Stimulated activated CD4-positive, alpha-beta T cell treated with anti-CD3 and anti-CD28 coated beads, Interleukin-4, amount 100 ng/mL, for 48 hours (primary cell): ENCODE measurements at regions not wholly inside any gene's neighbourhood (a gene's known extent, or its start where the extent isn't known, plus 50 kb on each side); places are given as distances from the start of the nearest gene placed in this dataset.
"Not testable (repeated sequence)": the region's sequence is repeated elsewhere in the genome, so short reads cannot be mapped to it uniquely, and the experiment has no call there.

ENCODE experiments used
- DNase-seq, 2 donors: peaks; one replicate each; pipeline ENCODE4 v3.0.0-alpha.2; 2020; ENCODE audit warnings: low read depth in 2 of 2

GRCh38 chr7:94311515-94311914 lies 83.2 kb upstream of the COL1A2 start:
- DNase-seq, result no peak

- no peak for DNase-seq
These were observed 80.8 kb upstream of the COL1A2 start for GRCh38 chr7:94313926-94314325.

DNA sequence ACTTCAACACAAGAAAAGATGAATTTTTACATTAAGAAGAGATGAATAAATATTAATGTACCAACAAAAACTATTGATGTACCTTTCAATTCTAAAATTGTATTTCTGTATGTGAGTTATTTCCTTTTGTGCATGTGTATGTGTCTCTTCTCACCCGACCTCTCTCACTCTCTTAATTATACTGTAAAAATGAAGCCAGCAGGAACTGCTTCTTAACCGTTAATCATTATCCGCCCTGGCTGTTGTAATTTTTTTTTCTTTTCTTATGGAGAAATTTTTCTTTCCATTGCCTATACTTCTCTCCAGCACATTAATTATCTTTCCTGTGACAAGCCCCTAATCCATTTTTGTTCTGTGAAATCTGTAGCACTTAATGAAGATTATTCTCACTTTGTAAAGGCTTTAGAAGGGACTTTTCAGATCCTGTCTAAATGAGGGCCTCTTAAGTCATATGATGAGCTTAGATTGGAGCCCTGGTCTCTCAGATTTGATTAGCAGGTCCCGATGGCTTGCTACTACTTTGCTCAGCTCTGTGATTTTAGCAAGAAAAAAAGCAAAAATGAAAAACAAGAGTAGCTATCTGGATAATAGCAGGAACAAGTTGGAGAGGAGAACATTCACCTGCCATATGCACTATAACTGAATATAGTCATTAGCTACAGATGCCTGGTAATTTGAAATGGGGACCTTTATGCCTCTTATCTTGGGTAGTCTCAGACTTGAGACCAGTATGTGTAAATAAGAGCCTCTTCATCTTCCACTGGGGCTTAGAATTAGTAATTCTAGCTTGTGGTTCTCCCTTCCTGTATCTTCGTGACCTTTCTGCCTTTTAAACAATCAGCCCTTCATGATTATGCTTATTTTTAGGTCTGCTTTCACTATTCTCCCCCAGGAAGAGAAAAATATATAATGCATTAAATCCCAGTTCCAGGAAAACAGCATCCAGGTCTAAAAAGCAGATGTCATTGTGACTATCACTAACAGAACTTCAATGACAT lies 80.0 kb upstream of the COL1A2 start:
- no peak for DNase-seq

DNA sequence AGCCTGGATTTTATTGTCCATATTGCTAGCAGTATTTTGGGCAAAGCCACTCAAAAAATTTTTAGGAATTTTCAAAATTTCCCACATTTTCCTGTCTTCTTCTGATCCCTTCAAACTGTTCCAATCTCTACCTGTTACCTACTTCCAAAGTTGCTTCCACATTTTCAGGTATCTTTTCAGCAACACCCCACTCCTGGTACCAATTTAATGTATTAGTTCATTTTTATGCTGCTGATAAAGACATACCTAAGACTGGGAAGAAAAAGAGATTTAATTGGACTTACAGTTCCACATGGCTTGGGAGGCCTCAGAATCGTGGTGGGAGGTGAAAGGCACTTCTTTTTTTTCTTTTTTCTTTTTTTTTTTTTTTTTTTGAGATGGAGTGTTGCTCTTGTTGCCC lies 73.6 kb upstream of the COL1A2 start:
- not testable (repeated sequence) for DNase-seq

- no peak for DNase-seq
These were observed 70.9 kb upstream of the COL1A2 start for GRCh38 chr7:94323844-94324243.

DNA sequence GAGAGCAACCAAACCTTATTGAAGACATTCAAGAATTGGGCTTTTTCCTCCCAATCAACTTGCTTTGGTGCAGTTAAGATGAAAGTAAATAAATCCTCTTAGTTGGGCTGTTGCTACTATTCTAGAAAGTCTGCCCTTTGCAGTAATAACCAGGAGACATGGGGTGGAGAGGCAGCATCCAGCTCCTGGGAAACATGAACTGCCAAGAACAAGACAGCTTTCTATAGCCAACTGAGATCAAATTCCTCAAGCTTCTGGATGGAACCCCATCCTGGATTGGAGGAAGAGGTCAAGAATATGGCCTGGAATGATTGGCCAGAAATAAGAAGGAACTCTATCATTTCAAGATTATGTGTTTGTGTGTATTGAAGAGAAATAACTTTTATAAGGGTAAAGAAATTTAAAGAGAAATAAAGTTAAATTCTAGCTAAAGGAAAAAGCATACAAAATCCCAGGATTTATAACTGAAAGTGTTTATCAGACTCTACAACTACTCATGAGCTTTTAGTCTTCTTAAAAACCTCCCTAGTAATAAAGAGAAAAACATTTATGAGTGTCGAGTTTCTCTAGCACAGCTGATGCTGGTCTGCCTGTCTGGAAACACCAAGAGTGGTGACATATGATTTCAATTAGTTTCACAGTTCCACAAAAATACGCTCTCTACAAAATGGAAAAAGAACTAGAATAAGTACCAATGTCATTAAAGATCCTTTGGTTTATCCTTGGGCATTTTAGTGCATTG lies 70.1 kb upstream of the COL1A2 start:
- no peak for DNase-seq

GRCh38 chr7:94325122-94325475 lies 69.6 kb upstream of the COL1A2 start:
- DNase-seq, result no peak

DNA sequence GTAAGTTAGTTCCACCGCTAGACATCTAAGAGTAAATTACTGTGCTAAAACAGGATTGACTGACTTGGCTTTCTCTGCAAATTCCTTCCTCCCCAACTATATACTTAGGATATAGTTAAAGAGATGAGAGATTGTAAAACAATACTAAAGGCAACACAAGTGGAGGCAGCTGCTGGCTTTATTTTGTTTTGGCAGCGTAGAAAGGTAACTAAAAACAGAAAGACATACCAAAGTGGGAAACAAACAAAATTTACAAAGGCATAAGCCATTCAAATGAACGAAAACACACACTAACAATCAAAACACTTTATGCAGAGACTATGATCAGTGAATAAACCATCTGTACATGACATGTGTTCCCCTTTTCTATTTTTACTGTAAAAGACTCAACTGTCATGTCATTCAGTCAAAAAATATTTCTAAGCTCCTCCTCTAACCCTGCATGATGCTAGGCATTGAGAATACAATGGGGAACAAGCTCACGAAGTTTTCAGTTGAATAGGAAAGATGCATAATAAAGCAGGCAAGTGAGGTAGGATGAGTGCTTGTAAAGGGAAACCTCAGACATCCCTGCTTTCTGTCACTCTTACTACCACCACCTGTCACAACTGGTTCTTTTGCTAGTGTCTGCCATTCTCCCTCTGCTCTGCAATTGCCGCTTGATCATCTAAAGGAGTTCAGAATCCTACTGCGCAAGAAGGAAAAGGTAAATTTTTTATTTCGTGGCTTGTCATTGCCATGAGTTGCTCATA lies 64.2 kb upstream of the COL1A2 start:
- no peak for DNase-seq

DNA sequence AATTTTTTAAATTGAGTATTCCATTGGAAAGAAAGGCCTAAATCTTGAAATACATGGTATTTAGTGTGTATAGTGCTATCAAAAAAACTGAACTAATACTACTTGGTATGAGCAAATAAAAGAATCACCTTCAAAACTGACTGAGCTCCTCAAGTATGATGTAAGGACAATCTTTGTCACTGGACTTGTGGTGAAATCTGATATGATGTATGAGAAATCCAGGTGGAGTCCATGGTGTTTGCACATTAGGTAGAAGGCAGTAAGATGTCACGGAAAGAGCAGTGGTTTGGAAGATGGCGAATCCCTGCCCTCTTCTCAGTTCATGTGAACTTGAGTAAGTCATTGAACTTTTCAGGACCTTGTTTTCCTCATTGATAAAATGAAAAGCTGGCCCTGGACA lies 62.1 kb upstream of the COL1A2 start:
- no peak for DNase-seq

DNA sequence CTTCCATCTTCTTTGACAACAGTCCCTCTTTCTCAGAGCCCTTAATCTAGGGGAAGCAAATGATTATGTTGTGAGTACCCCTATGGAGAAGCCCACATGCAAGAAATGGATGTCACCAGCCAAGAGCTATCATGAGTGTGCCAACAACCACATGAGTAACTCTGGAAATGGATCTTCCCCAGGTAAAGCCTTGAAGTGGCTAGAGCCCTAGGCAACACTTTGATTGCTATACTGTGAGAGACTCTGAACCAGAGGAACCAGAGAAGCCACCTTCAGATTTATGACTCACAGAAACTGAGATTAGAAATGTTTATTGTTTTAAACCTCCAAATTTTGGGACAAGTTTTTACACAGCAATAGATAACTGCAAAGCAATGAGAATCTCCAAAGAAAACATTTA lies 60.9 kb upstream of the COL1A2 start:
- no peak for DNase-seq

DNA sequence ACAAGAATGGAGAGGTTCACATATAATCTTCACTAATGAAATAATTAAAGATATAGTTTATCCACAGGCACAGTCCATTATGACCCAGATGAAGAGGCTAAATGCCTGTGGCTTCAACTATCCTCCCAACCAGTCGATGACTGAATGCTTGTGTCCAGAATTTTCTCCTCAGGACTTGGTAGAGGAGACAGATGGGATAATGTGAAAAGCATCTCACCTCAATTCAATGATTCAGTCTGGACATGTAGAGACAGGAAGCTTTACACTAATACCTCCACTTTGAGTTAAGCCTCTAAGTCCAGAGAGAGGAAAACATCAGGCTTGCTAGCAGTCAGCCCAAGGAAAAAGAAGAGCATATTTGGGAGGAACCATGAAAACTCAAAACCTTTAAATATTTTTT lies 59.1 kb upstream of the COL1A2 start:
- no peak for DNase-seq

DNA sequence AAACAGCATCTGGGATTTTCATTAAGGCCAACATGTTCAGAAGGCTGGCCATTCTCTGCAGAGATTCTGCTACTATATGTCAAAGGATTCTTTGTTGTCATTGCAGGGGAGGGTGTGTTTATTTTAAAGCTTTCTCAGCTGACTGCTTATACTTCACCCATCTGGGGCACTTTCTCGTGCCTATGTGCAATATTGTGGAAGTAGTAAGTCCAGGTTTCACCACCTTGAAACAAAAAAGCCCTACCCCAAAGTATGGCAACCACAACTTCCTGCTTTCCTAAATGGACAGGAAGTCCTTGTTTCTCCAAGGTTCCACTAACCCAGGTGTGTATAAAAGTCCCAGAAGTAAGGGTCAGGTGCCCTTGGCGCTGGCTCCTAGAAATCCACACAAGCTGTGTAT lies 58.7 kb upstream of the COL1A2 start:
- DNase-seq, result no peak

GRCh38 chr7:94338921-94339371 lies 55.7 kb upstream of the COL1A2 start:
- no peak for DNase-seq

- DNase-seq, result no peak
These were observed 49.9 kb upstream of the COL1A2 start for GRCh38 chr7:94344826-94345225.
